Ishikawa (cell line): ENCODE measurements at regions not wholly inside any gene's neighbourhood (a gene's known extent, or its start where the extent isn't known, plus 50 kb on each side); places are given as distances from the start of the nearest gene placed in this dataset.

Source experiments
- CEBPB ChIP-seq: IDR thresholded peaks from 2 replicates; pipeline ENCODE4 v1.6.1; 2012
- CREB1 ChIP-seq: IDR thresholded peaks from 2 replicates; pipeline ENCODE4 v1.6.1; 2012; ENCODE audit warnings: low read depth
- EP300 ChIP-seq: IDR thresholded peaks from 2 replicates; pipeline ENCODE4 v1.6.1; 2012; ENCODE audit warnings: borderline replicate concordance
- FOXM1 ChIP-seq: IDR thresholded peaks from 2 replicates; pipeline ENCODE4 v1.6.1; 2012; ENCODE audit warnings: low read depth, borderline replicate concordance
- RAD21 ChIP-seq: IDR thresholded peaks from 2 replicates; pipeline ENCODE4 v1.6.1; 2012; ENCODE audit warnings: low read depth
- TAF1 ChIP-seq: IDR thresholded peaks from 2 replicates; pipeline ENCODE4 v1.6.1; 2012; ENCODE audit warnings: low read depth, mild to moderate bottlenecking
- TCF12 ChIP-seq: IDR thresholded peaks from 2 replicates; pipeline ENCODE4 v1.6.1; 2012; ENCODE audit warnings: low read depth
- TEAD4 ChIP-seq: IDR thresholded peaks from 2 replicates; pipeline ENCODE4 v1.6.1; 2012
- YY1 ChIP-seq: IDR thresholded peaks from 2 replicates; pipeline ENCODE4 v1.6.1; 2012; ENCODE audit warnings: low read depth
- ZBTB7A ChIP-seq: IDR thresholded peaks from 2 replicates; pipeline ENCODE4 v1.6.1; 2012; ENCODE audit warnings: low read depth
- TF ChIP-seq, protein P1 (sequence below): IDR thresholded peaks from 2 replicates; pipeline ENCODE4 v1.6.1; 2012
- TF ChIP-seq, protein P2 (sequence below): IDR thresholded peaks from 2 replicates; pipeline ENCODE4 v1.6.1; 2012; ENCODE audit warnings: low read depth, mild to moderate bottlenecking
- TF ChIP-seq, protein P3 (sequence below): IDR thresholded peaks from 2 replicates; pipeline ENCODE4 v1.6.1; 2012

DNA sequence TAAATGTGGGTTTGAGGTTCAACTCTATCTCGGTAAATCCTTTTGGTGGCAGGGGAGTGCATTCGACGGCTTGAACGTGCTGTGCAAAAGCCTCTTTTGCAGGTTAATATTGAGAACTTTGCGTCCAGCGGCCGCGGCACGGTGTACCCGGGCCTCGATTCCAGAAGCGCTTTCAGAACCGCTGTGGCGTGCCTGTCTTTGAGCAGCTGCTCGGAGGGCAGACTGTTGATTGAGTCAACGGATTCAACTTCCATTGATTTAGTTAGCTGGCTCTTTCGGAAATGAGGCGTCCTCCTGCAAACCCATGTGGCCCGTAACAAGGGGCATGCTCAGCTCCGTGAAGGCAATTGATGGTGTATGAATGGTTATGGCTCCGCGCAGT is 1247.8 kb downstream of the BRD1 start:
- no peak for TF ChIP-seq YY1
- TF ChIP-seq TCF12: no peak
- TF ChIP-seq CEBPB: no peak
- TF ChIP-seq RAD21: no peak
- TF ChIP-seq, protein P1, sequence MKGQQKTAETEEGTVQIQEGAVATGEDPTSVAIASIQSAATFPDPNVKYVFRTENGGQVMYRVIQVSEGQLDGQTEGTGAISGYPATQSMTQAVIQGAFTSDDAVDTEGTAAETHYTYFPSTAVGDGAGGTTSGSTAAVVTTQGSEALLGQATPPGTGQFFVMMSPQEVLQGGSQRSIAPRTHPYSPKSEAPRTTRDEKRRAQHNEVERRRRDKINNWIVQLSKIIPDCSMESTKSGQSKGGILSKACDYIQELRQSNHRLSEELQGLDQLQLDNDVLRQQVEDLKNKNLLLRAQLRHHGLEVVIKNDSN: no peak
- no peak for TF ChIP-seq TAF1
- TF ChIP-seq, protein P2, sequence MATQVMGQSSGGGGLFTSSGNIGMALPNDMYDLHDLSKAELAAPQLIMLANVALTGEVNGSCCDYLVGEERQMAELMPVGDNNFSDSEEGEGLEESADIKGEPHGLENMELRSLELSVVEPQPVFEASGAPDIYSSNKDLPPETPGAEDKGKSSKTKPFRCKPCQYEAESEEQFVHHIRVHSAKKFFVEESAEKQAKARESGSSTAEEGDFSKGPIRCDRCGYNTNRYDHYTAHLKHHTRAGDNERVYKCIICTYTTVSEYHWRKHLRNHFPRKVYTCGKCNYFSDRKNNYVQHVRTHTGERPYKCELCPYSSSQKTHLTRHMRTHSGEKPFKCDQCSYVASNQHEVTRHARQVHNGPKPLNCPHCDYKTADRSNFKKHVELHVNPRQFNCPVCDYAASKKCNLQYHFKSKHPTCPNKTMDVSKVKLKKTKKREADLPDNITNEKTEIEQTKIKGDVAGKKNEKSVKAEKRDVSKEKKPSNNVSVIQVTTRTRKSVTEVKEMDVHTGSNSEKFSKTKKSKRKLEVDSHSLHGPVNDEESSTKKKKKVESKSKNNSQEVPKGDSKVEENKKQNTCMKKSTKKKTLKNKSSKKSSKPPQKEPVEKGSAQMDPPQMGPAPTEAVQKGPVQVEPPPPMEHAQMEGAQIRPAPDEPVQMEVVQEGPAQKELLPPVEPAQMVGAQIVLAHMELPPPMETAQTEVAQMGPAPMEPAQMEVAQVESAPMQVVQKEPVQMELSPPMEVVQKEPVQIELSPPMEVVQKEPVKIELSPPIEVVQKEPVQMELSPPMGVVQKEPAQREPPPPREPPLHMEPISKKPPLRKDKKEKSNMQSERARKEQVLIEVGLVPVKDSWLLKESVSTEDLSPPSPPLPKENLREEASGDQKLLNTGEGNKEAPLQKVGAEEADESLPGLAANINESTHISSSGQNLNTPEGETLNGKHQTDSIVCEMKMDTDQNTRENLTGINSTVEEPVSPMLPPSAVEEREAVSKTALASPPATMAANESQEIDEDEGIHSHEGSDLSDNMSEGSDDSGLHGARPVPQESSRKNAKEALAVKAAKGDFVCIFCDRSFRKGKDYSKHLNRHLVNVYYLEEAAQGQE: no peak
- TF ChIP-seq ZBTB7A: no peak
- TF ChIP-seq FOXM1: no peak

DNA sequence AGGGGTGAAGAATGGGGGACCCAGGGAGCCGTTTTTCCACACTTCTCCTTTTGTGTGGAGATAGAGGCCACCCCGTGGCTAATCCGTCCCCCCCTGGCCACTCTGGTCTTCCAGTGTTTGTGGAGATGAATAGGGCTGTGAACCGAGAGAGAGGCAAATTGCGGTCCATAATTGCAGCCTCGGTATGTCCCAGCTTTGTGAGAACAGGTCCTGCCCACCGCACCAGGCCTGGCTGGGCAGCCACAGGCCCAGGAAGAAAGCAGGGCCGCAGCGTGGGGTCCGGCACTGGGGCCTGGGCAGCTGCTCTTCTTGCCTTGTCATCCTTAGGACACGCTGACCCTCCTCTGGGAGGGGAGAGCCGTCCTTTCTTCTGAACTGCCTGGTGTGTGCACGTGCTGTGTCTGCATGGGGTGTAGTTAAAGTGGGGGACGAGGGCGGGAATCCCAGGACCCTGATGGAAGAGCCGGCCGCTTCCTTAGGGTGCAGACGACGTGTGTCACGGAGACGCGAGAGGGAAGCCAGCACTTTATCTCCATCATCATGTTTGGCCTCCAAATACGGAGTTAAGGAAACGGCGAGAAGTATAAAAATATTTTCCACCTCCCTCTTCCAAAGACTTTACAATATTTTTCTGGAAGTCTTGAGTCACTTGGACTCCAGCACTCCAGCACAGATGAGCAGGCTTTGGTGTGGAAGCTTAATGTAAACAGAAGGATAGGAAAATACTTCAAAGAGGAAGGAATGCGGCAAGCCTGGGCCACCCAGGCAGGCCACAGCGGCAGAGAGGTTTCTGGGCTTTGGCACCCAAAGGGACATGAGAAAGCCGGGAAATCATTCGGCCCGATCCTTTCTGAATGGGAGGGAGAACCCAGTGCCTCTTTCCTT is 1248.4 kb downstream of the BRD1 start:
- TF ChIP-seq FOXM1: no peak
- TF ChIP-seq CREB1: no peak
- TF ChIP-seq, protein P2: no peak
- TF ChIP-seq ZBTB7A: no peak
- no peak for TF ChIP-seq RAD21
- TF ChIP-seq CEBPB: no peak
- no peak for TF ChIP-seq TAF1

DNA sequence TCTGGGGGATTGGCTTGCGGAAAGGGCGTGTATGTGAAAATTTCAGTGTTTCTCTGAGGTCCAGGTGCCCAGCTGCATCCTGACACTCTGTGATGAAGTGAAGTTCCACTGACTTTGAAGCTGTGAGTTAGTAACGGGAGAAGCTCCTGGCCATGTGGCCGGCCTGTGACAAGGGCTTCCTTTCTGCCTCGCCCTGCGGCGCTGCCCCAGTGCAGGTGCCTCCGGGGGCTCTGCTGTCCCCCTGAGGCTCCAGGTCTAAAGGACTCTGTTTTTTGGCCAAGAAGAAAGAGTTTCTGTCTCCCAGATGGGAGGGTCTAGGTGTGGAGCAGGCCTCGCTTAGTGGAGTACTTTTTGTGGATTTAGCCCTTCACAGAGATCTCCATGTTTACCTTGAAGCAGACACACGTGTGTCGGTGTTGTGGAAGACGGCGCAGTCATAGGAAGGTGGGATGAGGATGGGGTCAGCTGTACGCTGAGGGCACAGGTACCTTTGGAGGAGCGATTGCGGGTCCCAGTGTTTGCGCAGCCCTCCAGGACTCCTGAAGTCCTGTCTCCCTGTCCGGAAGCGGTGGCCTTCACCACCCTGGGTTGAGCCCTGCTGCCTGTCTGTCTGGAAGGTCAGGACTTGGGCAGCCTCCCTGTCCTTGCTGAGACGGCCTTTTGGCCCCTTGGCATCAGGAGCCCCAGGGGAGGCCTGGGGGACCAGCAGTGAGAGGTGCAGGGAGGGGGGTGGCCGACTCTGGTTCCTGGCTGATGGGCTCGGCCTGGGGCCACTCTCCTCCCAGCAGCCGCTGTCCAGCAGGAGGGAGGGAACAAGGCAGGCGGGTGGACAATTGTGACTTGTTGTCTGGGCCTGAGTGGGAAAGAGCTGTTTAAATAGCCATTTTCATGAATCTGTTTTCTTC is 1249.3 kb downstream of the BRD1 start:
- no peak for TF ChIP-seq YY1
- TF ChIP-seq, protein P2: 0 out of 2 replicates have a peak, but pooled peaks have one; percentile 12

DNA sequence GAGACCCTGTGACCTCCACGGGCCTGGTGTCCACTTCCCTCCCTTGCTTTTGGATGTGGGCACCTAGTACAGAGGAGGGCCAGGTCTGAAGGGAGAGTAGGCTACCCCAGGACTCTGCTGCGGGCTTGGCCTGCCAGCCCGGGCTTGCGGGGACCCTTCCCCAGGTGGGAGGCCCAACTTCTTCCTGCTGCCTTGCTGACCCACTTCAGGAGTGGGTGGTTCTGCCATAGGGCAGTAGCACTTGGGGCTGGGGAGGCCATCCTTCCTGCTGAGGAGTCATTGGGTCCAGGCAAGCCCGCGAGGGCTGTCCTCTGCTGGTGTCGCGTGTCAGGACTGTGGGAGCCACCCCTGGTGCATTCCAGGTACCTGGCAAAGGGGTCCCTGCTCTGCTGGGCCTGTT is 1250.0 kb downstream of the BRD1 start:
- TF ChIP-seq CREB1 (no peak), YY1 (no peak), EP300 (no peak), CEBPB (no peak), TEAD4 (no peak), TCF12 (no peak)

DNA sequence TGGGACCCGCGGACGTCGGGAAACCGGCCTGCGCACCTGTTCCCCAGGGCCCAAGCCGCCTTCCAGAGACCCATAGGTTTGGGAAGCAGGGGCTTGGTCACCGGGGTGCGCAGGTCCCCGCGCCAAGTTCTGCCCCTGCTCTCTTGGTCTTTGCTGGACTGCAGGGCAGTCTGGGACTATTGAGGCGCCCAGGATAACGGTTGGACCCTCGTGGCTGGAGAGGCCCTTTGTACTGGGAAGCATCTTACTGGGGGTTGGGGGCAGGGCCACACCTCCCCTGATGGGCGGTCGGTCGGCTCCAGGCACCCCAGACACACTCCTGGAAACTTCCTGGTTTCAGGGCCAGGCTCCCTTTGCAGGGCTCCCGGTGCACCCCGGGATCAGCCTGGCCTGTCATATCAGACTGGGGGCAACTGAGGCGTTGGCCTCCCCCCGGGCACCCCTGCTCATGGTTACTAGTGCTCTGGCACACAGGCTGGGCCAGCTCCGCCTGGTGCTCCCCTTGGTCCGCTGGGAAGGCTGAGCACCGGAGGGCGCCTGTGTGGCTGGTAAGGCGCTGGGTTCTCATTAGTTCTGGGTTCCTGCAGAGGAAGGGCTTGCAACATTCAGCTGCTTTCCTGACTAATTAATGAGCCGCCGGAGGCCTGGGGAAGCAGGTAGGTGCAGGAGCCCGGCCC is 1250.5 kb downstream of the BRD1 start:
- TF ChIP-seq TAF1: no peak
- TF ChIP-seq CEBPB: no peak
- TF ChIP-seq, protein P3, sequence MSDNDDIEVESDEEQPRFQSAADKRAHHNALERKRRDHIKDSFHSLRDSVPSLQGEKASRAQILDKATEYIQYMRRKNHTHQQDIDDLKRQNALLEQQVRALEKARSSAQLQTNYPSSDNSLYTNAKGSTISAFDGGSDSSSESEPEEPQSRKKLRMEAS: no peak
- TF ChIP-seq, protein P2: no peak
- TF ChIP-seq EP300: no peak
